GM19023 (cell line): ENCODE measurements at regions not wholly inside any gene's neighbourhood (a gene's known extent, or its start where the extent isn't known, plus 50 kb on each side); places are given as distances from the start of the nearest gene placed in this dataset.

Experiments used
- ATAC-seq: cut with Tn5 transposase; IDR thresholded peaks from one replicate; pipeline ENCODE4 v1.9.1; 2021; ENCODE audit warnings: mild to moderate bottlenecking, moderate library complexity; ENCODE audit not compliant: unreplicated experiment

GRCh38 chr17:56735842-56736241 lies 97.9 kb downstream of the C17orf67 start:
- no peak for ATAC-seq

DNA sequence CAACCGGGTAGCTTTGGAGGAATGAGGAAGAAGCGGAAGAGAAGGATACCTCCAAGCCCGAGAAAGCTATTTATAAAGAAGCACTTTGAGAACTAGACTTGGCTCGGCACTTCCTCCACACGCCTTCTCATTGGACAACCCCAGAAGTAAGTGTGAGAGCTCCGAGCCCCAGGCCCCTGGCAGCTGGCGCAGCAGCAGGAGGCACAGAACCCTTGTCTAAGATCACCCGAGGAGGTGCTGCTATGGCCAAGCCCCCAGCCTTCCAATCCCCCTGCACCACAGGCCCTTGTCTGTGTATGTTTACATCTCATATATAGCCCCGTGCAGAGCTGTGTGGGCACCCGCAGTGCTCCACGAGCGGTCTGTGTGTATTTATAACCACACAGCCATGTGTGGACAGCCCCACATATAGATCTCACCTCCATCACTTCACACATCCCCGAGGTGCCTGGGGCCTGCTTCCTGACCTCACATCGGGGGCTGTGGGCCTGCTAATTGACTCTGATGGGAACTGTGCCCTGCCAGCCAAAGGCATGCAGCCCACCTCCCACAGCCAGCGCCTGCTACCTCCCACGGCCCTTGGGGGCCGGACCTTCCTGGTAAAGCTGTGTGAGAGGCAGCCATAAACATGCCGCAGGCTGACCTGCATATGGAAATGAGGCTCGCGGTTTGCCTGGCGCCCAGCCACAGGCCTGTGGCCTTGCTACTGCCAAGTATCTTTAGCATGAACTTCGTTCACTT lies 96.1 kb downstream of the C17orf67 start:
- ATAC-seq = no peak

GRCh38 chr17:56739376-56739775 lies 94.3 kb downstream of the C17orf67 start:
- no peak for ATAC-seq

- ATAC-seq = no peak
Measured at GRCh38 chr17:56739776-56740175, 93.9 kb downstream of the C17orf67 start.

DNA sequence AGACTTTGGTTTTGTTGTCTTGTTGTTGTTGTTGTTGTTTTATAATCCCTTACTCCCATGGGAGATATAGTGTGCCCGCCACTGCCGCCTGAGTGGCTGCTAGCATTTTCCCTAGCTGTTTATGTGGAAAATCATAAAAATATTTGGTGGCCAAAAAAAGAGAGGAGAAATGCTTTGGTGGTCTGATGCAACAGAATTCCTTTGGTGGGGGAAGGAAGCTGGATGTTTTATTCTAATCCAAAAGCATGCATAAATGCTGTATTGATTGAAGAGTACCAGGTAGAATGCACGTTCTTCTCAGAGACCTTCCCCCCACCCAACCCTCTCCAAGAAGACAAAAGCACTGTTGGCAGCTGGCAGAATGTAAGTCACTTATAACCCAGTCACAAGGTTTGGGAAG lies 93.2 kb downstream of the C17orf67 start:
- ATAC-seq = no peak
